Peyer's patch (tissue), 4 donors: ENCODE measurements at regions not wholly inside any gene's neighbourhood (a gene's known extent, or its start where the extent isn't known, plus 50 kb on each side); places are given as distances from the start of the nearest gene placed in this dataset.

ENCODE experiments used
- CTCF ChIP-seq, 6 experiments: fragments of 450-650 bp in 4 of 6; fragments of 200-600 bp in 2 of 6; sonication (generic) in 1 of 6; IDR thresholded peaks; one replicate each; pipeline ENCODE4 v1.5.1; 2017 to 2019; ENCODE audit warnings: antibody characterized with exemption in 6 of 6, mild to moderate bottlenecking in 3 of 6, moderate library complexity in 1 of 6
- POLR2A ChIP-seq, 2 donors: fragments of 450-650 bp; IDR thresholded peaks; one replicate each; pipeline ENCODE4 v1.5.1; 2017; ENCODE audit warnings: antibody characterized with exemption in 2 of 2, mild to moderate bottlenecking in 2 of 2, moderate library complexity in 2 of 2

GRCh38 chr4:173990126-173990868 lies 293.2 kb downstream of the FBXO8 start:
- TF ChIP-seq POLR2A (IDR thresholded peaks at IDR 0.05) (no peak), CTCF (IDR thresholded peaks at IDR 0.05) (peak in 3 of 6 experiments; percentile 5 to 11 (median 8))
